CD4-positive, alpha-beta T cell treated with Interleukin-17A for 4 hours (primary cell): ENCODE measurements at regions not wholly inside any gene's neighbourhood (a gene's known extent, or its start where the extent isn't known, plus 50 kb on each side); places are given as distances from the start of the nearest gene placed in this dataset.

Experiments
- DNase-seq: peaks from one replicate; pipeline ENCODE4 v3.0.0-alpha.2; 2020; ENCODE audit warnings: mixed read lengths

- DNase-seq: no peak
Observed at GRCh38 chr1:229825042-229825441, 199.0 kb downstream of the URB2 start.

- DNase-seq: no peak
Observed at GRCh38 chr1:229828461-229828860, 202.4 kb downstream of the URB2 start.

DNA sequence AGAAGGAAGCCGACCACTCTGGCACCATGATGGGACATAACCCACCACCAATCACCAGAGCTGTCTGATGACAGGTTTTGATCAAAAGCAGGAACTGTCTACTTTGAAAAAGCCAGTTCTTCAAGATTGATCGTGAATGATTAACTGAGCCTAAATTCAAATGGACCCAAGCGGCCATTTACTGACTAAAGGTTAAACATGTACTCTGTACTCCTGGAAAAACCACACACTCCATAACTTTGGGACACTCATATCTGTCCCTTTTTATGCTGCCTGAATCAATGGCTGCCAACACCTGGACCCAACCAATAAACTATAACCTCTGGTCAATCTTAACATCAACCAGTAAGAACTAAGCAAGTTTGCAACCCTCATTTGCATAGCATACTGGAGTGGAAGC lies 206.6 kb downstream of the URB2 start:
- DNase-seq: no peak

DNA sequence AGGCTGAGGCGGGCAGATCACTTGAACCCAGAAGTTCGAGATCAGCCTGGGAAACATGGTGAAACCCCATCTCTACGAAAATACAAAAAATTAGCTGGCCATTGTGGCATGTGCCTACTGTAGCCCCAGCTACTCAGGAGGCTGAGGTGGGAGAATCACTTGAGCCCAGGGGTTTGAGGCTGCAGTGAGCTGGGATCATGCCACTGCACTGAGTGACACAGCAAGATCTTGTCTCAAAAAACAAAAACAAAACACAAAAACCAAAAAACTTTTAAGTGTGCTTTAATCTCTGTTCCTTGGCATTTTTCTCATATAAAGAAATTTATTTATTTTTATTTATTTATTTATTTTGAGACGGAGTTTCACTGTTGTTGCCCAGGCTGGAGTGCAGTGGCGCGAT lies 208.2 kb downstream of the URB2 start:
- DNase-seq: no peak

GRCh38 chr1:229835226-229835625 lies 209.2 kb downstream of the URB2 start:
- DNase-seq: no peak

DNA sequence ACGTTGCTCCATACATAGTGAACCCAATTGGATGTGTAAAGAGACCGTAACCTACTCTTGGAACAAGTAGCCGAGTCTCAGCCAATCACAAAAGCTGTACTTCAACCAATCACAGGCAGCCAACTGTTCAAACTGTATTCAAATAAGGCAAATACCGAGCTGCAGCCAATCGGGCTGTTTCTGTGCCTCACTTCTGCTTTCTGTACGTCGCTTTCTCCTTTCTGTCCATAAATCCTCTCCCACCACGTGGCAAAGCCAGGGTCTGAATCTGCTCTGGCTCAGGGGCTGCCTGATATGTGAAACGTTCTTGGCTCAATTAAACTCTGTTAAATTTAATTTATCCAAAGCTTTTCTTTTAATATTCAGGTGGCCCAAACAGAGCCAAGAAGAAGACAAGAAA lies 210.3 kb downstream of the URB2 start:
- DNase-seq: no peak

DNA sequence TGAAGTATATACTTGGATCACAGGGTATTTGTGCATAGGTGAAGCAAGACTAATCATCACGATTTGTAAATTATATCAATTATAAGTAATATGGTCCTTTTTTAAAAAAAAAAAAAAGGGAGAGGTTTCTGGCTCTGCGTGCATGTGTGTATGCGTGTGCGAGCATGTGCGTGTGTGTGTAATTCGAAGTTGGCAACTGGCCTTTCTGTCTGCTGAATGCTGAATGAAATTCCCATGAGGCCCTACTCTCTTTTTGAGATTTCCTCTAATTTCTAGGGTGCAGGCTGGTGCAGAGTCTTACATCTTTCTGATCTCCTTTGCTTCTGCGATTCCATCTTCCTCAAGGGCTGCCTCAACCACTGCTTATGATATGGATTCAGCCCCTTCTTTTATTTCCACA lies 212.2 kb downstream of the URB2 start:
- DNase-seq: no peak

- no peak for DNase-seq
Observed at GRCh38 chr1:229839800-229840199, 213.8 kb downstream of the URB2 start.

GRCh38 chr1:229841230-229841629 lies 215.2 kb downstream of the URB2 start:
- DNase-seq: no peak

DNA sequence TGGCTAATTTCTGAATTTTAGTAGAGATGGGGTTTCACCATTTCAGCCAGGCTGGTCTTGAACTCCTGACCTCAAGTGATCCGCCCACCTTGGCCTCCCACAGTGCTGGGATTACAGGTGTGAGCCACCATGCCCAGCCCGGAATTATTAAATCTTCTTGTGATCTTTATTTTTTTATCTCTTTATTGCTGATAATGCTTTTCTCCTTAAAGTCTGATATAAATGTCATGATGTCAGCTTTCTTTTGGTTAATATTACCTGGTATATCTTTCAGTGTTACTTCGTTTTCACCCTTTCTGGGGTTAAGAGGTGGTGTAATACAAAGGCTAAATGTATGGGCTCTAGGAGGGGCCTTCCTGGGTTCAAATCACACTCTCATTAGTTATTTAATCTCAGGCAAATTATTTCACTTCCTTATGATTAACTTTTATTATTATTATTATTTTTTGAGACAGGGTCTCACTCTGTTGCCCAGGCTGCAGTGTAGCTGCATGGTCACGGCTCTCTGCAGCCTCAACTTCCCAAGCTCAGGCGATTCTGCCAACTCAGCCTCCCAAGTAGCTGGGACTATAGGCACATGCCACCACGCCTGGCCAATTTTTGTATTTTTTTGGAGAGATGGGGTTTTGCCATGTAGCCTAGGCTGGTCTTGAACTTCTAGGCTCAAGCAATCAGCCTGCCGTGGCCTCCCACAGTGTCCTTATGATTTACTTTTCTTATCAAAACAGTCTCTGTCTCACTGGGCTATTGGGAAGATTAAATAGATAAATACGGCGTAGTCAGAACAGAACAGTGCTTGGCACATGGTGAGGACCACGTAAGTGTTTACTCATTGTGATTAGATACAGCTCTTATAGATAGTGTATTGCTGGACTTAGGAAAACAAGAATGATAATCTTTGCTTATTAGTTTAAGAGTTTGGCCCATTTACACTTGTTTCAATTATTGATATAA lies 216.5 kb downstream of the URB2 start:
- DNase-seq: no peak

DNA sequence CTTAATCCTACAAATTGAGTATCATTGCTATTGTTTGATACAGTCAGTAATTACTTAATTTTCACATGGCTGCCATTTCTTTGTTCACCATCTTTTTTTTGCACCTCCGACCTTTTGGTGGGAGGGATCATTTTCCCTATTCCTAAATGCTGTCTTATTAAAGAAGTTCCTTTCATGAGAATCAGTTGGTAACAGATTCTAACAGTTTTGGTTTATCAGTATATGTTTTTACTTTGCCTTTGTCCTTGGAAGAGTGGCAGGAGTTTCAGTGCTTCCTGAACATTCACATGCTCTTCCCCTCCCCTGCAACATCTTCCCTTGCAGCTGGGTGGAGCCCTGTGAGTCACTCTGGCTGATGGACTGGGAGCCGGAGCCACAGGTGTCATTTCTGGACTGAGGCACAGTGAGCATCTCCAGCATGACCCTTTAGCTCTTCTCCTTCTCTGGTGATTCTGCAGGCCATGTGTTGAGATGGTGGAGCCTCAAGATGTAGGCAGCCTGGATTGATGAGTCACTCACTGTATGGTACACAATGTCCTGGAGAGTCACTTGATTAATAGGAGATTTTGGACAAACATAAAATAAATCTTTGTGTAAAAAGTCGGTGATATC lies 217.7 kb downstream of the URB2 start:
- DNase-seq: no peak

DNA sequence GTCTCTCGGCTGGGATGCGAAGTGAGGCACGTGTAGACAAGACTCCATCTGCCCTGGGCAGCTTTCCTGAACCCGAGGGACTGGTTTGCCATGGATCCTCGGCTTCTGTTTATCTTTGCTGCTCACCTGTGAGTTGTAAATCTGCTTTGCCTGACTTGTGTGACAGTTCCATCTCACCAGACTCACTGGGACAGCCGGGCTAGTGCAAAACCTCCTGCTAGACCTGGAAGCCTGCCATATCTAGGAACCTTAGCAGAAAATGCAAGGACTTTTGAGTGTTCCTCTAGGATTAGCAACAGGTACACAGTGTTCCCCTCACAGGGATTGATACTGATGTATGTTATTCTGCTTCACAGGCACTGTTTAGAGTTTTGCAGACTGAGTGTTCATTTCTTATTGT lies 218.6 kb downstream of the URB2 start:
- DNase-seq: no peak

DNA sequence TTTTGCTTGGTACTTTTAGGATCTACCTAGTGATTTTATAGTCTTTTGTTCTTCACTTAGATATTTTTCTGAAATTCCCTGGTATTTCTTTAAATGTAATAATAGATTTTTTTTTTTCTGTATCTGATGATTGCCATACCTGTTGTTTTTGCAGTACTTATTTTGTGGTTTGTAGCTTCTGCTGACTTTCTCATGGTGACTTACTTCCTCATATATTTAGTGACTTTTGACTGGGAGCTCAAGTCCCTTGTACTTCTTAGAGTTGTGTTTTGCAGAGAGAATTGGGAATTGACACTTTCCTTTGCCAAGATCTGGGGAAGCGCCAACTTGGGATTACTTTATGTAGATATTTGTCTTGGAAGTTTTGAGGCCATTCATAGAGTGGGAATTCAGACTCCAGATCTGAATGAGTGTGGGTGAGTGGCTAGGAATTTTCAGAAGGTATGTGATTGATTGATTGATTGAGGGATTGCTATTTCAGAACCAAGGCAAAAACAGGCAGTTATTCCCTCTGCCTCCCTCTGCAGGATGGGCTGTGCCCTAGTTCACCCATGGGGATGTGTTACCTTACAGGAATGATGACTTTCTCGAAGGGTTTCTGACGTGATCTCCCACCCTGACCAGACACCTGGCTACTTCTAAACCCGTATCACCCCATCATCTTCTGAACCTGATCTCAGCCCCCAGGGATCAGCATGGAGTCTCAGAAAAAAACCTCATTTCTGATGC lies 219.5 kb downstream of the URB2 start:
- no peak for DNase-seq

- no peak for DNase-seq
Observed at GRCh38 chr1:229846351-229846750, 220.3 kb downstream of the URB2 start.

- no peak for DNase-seq
Observed at GRCh38 chr1:229848752-229849677, 218.0 kb upstream of the GALNT2 start.

DNA sequence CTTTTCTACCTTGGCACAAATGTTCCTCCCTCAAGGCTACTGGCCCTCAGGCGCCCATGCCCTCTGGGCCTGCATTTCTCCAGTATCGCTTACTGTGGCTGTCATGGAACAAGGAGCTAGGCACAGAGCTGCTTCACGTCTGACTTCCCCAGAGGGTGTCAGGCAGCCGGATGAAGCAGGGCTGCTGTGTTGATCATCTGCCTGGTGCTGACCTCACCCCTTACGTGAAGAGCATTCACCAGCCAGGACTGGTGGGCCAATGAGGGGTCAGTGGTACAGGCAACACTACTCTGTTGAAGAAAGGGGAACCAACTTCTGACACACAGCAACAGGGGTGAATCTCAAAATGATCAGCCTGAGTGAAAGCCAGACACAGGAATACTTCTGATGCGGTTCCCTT lies 215.5 kb upstream of the GALNT2 start:
- DNase-seq: no peak

- DNase-seq: no peak
Observed at GRCh38 chr1:229853751-229854150, 213.3 kb upstream of the GALNT2 start.

DNA sequence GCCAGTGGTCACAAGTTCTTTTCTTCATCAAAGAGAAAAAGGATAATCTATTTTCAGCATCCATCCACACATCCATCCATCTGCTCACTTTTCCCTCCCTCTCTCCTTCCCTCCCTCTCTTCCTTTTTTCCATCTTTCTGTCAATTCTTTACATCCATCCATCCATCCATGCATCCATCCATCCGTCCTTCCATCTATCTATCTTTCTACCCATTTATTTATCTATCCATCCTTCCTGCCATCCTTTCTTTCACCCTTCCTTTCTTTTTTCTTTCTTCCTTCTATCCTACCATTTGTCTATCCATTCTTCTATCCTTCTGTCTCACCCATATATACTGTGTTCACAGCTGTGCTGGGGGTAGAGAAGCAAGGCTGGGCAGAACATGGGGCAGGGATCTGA lies 212.4 kb upstream of the GALNT2 start:
- DNase-seq: no peak

DNA sequence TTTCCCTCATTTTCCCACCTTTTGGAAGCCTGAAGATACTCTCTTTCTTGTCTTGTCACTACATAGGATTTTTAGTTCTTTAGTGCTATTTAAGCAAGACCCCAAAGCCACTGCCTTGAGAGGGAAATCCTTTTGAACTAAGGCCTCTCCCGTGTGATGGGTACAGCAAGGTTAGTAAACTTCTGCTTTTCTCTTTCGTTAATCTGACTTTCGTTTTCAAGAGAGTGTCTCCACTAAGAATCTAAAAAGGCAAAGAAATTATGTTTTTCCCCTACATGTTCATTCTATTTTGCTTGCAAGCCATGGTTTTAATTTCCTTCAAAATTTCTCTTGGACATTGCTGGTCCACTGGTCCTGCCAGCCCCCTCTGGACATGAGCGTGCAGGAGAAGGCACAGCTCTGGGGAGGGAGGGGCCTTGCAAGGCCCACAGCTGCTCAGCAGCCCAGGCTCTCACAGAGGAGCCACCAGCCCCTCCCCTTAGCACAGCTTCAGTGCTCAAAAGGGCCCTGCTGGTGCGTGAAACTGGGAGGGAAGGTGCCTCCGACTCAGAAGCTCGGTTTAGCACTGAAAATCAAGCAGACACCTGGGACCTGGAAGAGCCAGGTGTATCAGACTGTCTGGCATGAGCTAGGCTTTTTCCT lies 210.9 kb upstream of the GALNT2 start:
- peak; percentile 33 for DNase-seq

DNA sequence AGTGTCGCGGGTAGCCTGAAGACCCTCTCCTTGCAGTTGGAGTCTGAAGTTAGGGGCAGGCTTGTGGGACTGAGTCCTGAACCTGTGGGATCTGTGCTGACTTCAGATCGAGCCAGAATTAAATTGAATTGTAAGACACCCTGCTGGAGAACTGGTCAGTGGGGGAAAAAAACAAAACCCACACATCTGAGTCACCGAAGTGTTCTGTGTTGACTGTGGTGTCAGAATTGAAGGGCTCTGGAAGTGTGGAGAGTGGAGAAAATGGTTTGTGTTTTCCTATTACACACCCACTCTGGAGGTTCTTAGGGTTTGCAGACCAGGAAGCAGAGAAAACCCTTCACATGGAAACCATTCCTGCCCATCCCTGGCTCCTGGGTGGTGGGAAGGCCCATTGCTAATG lies 209.5 kb upstream of the GALNT2 start:
- DNase-seq: no peak

GRCh38 chr1:229859026-229859425 lies 208.0 kb upstream of the GALNT2 start:
- DNase-seq: no peak

DNA sequence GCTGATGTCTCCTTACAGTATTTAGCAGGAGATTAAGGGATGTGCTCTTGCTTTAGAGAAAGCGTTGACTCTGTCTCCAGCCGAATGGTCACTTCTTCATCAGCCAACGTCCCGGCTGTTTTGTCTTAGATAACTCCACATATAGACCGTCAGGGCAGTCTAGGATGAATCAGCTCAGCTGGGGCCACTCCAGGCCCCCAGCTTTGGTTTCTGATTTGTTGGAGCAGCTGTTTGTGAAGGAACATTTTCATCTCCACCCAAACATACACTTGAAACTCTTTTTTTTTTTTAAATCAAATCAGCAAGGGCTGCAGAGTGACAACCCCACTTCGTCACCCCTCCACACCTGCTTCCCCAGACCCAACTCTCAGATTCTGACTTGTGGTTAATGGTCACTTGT lies 206.1 kb upstream of the GALNT2 start:
- no peak for DNase-seq
